MM.1S (cell line): ENCODE measurements at regions not wholly inside any gene's neighbourhood (a gene's known extent, or its start where the extent isn't known, plus 50 kb on each side); places are given as distances from the start of the nearest gene placed in this dataset.

Source experiments
- EZH2 ChIP-seq: fragments of 300-600 bp; sonication (generic); optimal IDR thresholded peaks from 2 replicates; pipeline ENCODE3; 2017; ENCODE audit warnings: low read depth, mild to moderate bottlenecking, antibody characterized with exemption, low read length, mixed read lengths
- EZH2phosphoT487 ChIP-seq: fragments of 300-600 bp; sonication (generic); IDR thresholded peaks from 2 replicates; pipeline ENCODE4 v1.6.1; 2018; ENCODE audit warnings: antibody characterized with exemption, low read length
- TF ChIP-seq, protein P1 (sequence below): fragments of 300-600 bp; sonication (generic); IDR thresholded peaks from 2 replicates; pipeline ENCODE4 v1.5.1; 2016; ENCODE audit warnings: antibody characterized with exemption, low read length, mixed read lengths

GRCh38 chr2:19031642-19032041 is 326.8 kb downstream of the OSR1 start:
- TF ChIP-seq EZH2 (no peak), EZH2phosphoT487 (no peak)
- TF ChIP-seq, protein P1, sequence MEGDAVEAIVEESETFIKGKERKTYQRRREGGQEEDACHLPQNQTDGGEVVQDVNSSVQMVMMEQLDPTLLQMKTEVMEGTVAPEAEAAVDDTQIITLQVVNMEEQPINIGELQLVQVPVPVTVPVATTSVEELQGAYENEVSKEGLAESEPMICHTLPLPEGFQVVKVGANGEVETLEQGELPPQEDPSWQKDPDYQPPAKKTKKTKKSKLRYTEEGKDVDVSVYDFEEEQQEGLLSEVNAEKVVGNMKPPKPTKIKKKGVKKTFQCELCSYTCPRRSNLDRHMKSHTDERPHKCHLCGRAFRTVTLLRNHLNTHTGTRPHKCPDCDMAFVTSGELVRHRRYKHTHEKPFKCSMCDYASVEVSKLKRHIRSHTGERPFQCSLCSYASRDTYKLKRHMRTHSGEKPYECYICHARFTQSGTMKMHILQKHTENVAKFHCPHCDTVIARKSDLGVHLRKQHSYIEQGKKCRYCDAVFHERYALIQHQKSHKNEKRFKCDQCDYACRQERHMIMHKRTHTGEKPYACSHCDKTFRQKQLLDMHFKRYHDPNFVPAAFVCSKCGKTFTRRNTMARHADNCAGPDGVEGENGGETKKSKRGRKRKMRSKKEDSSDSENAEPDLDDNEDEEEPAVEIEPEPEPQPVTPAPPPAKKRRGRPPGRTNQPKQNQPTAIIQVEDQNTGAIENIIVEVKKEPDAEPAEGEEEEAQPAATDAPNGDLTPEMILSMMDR, result no peak
